OCI-LY3 (cell line): ENCODE measurements at regions not wholly inside any gene's neighbourhood (a gene's known extent, or its start where the extent isn't known, plus 50 kb on each side); places are given as distances from the start of the nearest gene placed in this dataset.
"Not testable (repeated sequence)": the region's sequence is repeated elsewhere in the genome, so short reads cannot be mapped to it uniquely, and the experiment has no call there.

Experiments used
- H2AFZ ChIP-seq: fragments of 200-600, 300-600 bp; shearing (Covaris generic); 2 replicates; pipeline ENCODE4 v1.6.0; 2014; ENCODE audit warnings: antibody characterized with exemption, low read depth, low read length
- H3K27ac ChIP-seq: fragments of 200-600, 300-600 bp; sonication (generic); 2 replicates; pipeline ENCODE4 v1.5.1; 2014; ENCODE audit warnings: mild to moderate bottlenecking, low read length, moderate library complexity, mixed read lengths
- H3K27me3 ChIP-seq: fragments of 200-600, 300-600 bp; sonication (generic); 2 replicates; pipeline ENCODE4 v1.6.1; 2014; ENCODE audit warnings: low read depth, low read length, mixed read lengths
- H3K36me3 ChIP-seq: fragments of 200-600, 300-600 bp; sonication (generic); replicated peaks from 2 replicates; pipeline ENCODE3; 2014; ENCODE audit warnings: low read depth, low read length, mixed read lengths
- H3K4me1 ChIP-seq: fragments of 300-600, 200-600 bp; sonication (generic); 2 replicates; pipeline ENCODE4 v1.6.1; 2014; ENCODE audit warnings: low read length, mixed read lengths
- H3K4me2 ChIP-seq: fragments of 200-600, 300-600 bp; sonication (generic); 2 replicates; pipeline ENCODE4 v1.6.1; 2014; ENCODE audit warnings: low read length, mixed read lengths
- H3K4me3 ChIP-seq: fragments of 300-600, 200-600 bp; sonication (generic); 2 replicates; pipeline ENCODE4 v1.5.1; 2014; ENCODE audit warnings: antibody characterized with exemption, mild to moderate bottlenecking, low read length, moderate library complexity
- H3K79me2 ChIP-seq: fragments of 300-600, 200-600 bp; shearing (Covaris generic); 2 replicates; pipeline ENCODE4 v1.6.1; 2014; ENCODE audit warnings: mild to moderate bottlenecking, low read length, mixed read lengths
- H3K9ac ChIP-seq: fragments of 300-600, 200-600 bp; shearing (Covaris generic); 2 replicates; pipeline ENCODE4 v1.6.0; 2014; ENCODE audit warnings: mild to moderate bottlenecking, low read length, moderate library complexity
- H3K9me3 ChIP-seq: fragments of 200-600, 300-600 bp; shearing (Covaris generic); 2 replicates; pipeline ENCODE4 v1.6.1; 2014; ENCODE audit warnings: low read length, mixed read lengths; ENCODE audit not compliant: insufficient read depth
- H4K20me1 ChIP-seq: fragments of 200-600, 300-600 bp; sonication (generic); 2 replicates; pipeline ENCODE4 v1.6.1; 2016; ENCODE audit warnings: low read length, mixed read lengths; ENCODE audit not compliant: insufficient read depth
- EZH2phosphoT487 ChIP-seq: fragments of 200-600 bp; shearing (Covaris generic); IDR thresholded peaks from 2 replicates; pipeline ENCODE4 v1.6.1; 2018; ENCODE audit warnings: antibody characterized with exemption, mixed run types, low read depth
- TF ChIP-seq, protein P1 (sequence below): fragments of 200-600, 300-600 bp; sonication (generic); IDR thresholded peaks from 2 replicates; pipeline ENCODE4 v1.5.1; 2014; ENCODE audit warnings: antibody characterized with exemption, low read length, low read depth

DNA sequence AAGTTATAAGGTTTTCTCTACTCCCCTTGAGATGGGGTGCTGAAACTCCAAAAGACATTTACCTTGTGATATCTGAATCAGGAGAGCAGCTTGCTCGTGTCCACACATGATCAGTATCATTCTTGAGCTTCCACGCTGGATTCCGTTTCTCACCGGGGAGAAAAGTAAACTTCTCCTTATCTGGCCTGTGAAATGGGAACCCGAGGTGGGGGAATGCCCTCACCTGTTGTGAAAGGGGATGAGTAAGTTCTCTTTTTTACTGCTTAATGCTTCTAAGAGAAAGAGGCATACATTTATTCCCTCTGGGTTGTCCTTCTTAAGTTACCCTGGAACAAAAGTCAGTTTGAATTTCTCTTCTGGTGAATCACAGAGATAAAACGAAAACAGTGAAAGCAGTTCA lies 440.5 kb upstream of the ADAMTS9 start:
- Histone ChIP-seq H3K9ac (no peak overlapping the region), H4K20me1 (no peaks in the 10 kb centered on the region), H3K27ac (no peak overlapping the region), H3K9me3 (no peaks in the 10 kb centered on the region), H3K36me3 (no peaks in the 10 kb centered on the region), H3K4me3 (no peak overlapping the region), H2AFZ (no peak overlapping the region), H3K4me1 (no peaks in the 10 kb centered on the region), H3K27me3 (no peaks in the 10 kb centered on the region), H3K79me2 (no peaks in the 10 kb centered on the region), H3K4me2 (no peak overlapping the region)
- TF ChIP-seq, protein P1, sequence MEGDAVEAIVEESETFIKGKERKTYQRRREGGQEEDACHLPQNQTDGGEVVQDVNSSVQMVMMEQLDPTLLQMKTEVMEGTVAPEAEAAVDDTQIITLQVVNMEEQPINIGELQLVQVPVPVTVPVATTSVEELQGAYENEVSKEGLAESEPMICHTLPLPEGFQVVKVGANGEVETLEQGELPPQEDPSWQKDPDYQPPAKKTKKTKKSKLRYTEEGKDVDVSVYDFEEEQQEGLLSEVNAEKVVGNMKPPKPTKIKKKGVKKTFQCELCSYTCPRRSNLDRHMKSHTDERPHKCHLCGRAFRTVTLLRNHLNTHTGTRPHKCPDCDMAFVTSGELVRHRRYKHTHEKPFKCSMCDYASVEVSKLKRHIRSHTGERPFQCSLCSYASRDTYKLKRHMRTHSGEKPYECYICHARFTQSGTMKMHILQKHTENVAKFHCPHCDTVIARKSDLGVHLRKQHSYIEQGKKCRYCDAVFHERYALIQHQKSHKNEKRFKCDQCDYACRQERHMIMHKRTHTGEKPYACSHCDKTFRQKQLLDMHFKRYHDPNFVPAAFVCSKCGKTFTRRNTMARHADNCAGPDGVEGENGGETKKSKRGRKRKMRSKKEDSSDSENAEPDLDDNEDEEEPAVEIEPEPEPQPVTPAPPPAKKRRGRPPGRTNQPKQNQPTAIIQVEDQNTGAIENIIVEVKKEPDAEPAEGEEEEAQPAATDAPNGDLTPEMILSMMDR: no peak
- no peak for TF ChIP-seq EZH2phosphoT487

DNA sequence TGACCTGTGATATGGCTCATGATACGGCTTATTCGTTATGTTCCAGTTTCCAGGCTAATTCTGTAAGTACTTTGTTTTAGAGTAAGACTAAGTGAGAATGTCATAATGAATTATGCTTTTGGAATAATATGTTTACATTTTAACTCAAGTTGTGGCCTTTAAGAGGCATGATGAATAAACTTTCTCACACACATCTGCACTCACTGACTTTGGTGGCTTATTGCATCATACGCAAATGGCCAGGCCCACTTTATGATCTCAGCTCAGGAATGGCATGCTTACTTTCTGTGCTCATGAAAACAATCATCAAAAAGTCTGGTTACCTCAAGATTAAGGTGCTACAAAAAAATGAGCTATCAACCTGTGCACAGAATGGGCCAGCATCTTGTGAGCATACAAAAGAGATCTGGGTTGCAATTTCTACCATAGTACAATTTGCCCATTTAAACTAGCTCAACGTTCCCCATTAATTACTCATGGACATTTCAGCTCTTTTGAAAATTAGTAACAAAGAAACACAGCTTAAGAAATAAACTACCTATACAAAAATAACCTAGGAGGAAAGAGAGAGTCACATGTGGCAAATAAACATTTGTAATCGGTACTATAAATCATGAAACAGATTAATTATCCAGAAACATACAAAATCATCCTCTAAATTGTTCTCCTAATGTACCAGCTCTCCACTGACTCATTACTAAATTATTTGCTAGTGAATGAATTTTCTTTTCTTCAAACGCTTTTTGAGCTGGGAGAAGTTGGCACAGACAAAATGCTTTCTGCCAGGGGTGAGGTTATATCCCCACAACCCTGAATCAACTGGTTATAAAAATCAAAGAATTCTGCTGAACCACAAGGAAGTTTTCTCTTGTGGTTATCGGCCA lies 439.0 kb upstream of the ADAMTS9 start:
- Histone ChIP-seq H2AFZ (no peak overlapping the region), H3K9ac (no peak overlapping the region), H3K4me3 (no peak overlapping the region), H3K9me3 (no peaks in the 10 kb centered on the region), H3K4me2 (no peak overlapping the region), H3K27me3 (no peaks in the 10 kb centered on the region), H3K36me3 (no peaks in the 10 kb centered on the region), H3K27ac (no peak overlapping the region), H4K20me1 (no peaks in the 10 kb centered on the region), H3K79me2 (no peaks in the 10 kb centered on the region), H3K4me1 (no peaks in the 10 kb centered on the region)
- TF ChIP-seq EZH2phosphoT487: no peak
- TF ChIP-seq, protein P1: no peak

DNA sequence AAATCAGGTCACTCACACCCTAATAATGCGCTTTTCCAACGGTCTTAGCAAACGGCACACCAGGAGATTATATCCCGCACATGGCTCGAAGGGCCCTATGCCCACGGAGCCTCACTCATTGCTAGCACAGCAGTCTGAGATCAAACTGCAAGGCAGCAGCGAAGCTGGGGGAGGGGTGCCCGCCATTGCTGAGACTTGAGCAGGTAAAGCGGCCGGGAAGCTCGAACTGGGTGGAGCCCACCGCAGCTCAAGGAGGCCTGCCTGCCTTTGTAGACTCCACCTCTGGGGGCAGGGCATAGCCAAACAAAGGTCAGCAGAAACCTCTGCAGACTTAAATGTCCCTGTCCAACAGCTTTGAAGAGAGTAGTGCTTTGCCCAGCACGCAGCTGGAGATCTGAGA lies 432.4 kb upstream of the ADAMTS9 start:
- not testable (repeated sequence) for H4K20me1 ChIP-seq, H3K36me3 ChIP-seq, H3K79me2 ChIP-seq

GRCh38 chr3:65118912-65119499 lies 431.2 kb upstream of the ADAMTS9 start:
- H3K36me3 ChIP-seq: no peaks in the 10 kb centered on the region
- H3K9ac ChIP-seq: no peak overlapping the region
- no peaks in the 10 kb centered on the region for H4K20me1 ChIP-seq

More for the DNA sequence above, 432.4 kb upstream of the ADAMTS9 start:
- H3K4me2 ChIP-seq, H3K27ac ChIP-seq, H2AFZ ChIP-seq, H3K9ac ChIP-seq, H3K27me3 ChIP-seq, H3K4me3 ChIP-seq, H3K4me1 ChIP-seq, H3K9me3 ChIP-seq: not testable (repeated sequence)

More at GRCh38 chr3:65118912-65119499, 431.2 kb upstream of the ADAMTS9 start:
- Histone ChIP-seq H3K27ac (no peak overlapping the region), H3K9me3 (no peaks in the 10 kb centered on the region), H2AFZ (no peak overlapping the region), H3K4me1 (no peaks in the 10 kb centered on the region), H3K27me3 (no peaks in the 10 kb centered on the region), H3K4me2 (no peak overlapping the region), H3K79me2 (no peaks in the 10 kb centered on the region), H3K4me3 (no peak overlapping the region)
- TF ChIP-seq, protein P1: no peak
- TF ChIP-seq EZH2phosphoT487: no peak
